Hepatocyte (in vitro differentiated cells): ENCODE measurements at regions not wholly inside any gene's neighbourhood (a gene's known extent, or its start where the extent isn't known, plus 50 kb on each side); places are given as distances from the start of the nearest gene placed in this dataset.

Source experiments
- EZH2 ChIP-seq: fragments of 200-600 bp; sonication (generic); IDR thresholded peaks from 2 replicates; pipeline ENCODE4 v1.6.1; 2016; ENCODE audit warnings: antibody characterized with exemption, mild to moderate bottlenecking, borderline replicate concordance
- TF ChIP-seq, protein P1 (sequence below): fragments of 200-600 bp; sonication (generic); IDR thresholded peaks from 2 replicates; pipeline ENCODE4 v1.5.1; 2016; ENCODE audit warnings: antibody characterized with exemption, mild to moderate bottlenecking; ENCODE audit not compliant: poor library complexity

DNA sequence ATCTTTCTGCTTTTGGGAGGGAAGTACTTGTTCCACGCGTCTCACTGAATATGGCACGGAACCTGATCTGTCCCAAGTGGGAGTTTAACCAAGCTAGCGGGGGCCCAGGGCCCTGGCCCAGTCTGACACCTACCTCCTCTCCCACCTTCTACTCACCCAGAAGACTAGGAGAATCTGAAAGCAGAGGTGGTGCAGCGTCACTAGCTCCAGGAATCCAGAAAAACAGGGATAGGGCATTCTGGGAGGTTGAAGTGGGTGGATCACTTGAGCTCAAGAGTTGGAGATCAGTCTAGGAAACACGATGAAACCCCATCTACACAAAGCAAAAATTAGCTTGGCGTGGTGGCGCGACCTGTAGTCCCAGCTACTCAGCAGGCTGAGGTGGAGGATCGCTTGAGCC is 163.5 kb upstream of the ZNF267 start:
- TF ChIP-seq, protein P1, sequence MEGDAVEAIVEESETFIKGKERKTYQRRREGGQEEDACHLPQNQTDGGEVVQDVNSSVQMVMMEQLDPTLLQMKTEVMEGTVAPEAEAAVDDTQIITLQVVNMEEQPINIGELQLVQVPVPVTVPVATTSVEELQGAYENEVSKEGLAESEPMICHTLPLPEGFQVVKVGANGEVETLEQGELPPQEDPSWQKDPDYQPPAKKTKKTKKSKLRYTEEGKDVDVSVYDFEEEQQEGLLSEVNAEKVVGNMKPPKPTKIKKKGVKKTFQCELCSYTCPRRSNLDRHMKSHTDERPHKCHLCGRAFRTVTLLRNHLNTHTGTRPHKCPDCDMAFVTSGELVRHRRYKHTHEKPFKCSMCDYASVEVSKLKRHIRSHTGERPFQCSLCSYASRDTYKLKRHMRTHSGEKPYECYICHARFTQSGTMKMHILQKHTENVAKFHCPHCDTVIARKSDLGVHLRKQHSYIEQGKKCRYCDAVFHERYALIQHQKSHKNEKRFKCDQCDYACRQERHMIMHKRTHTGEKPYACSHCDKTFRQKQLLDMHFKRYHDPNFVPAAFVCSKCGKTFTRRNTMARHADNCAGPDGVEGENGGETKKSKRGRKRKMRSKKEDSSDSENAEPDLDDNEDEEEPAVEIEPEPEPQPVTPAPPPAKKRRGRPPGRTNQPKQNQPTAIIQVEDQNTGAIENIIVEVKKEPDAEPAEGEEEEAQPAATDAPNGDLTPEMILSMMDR: no peak
- TF ChIP-seq EZH2: no peak
